ENCODE measurements at regions not wholly inside any gene's neighbourhood (a gene's known extent, or its start where the extent isn't known, plus 50 kb on each side); places are given as distances from the start of the nearest gene placed in this dataset.

- TF ChIP-seq CTCF (IDR thresholded peaks at IDR 0.05) (no peak), EZH2 (IDR thresholded peaks at IDR 0.05; ENCODE audit: borderline replicate concordance, insufficient read depth, low read depth, low read length, poor library complexity, severe bottlenecking) (no peak)
Measured at GRCh38 chr22:34010259-34010658, 90.0 kb upstream of the LARGE1 start.

Measured in B cell (primary cell).